ENCODE measurements at regions not wholly inside any gene's neighbourhood (a gene's known extent, or its start where the extent isn't known, plus 50 kb on each side); places are given as distances from the start of the nearest gene placed in this dataset.

DNA sequence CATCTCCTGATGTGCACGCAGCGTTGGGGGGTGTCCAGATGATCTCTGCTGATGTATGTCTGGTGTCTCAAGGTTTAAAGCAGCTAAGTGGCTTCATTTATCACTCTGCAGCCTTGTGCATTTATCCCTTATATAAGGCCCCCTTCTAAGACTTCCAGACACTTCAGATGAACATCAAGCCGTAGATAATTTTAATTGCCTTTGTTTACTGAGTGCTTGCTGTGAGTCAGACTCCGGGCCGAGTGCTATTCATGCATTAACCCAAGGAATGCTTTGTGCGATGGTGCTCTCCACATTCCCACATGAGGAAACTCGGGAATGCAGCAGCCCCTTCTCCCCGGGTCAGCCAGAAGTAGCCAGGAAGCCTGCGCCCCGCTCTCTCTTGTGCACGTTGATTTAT lies 328.6 kb upstream of the COBL start:
- H3K9me3 Mint-ChIP-seq = peaks cover 6% of the 10 kb centered on the region
- ATAC-seq (no peak), DNase-seq (no peak)
- no peaks in the 10 kb centered on the region for H3K36me3 Mint-ChIP-seq (ENCODE audit: insufficient read depth)
- no peaks in the 10 kb centered on the region for H3K27me3 Mint-ChIP-seq (ENCODE audit: low read depth)
- no peak overlapping the region for H3K4me3 Mint-ChIP-seq
- H3K4me1 Mint-ChIP-seq (ENCODE audit: low read depth) = no peaks in the 10 kb centered on the region

DNA sequence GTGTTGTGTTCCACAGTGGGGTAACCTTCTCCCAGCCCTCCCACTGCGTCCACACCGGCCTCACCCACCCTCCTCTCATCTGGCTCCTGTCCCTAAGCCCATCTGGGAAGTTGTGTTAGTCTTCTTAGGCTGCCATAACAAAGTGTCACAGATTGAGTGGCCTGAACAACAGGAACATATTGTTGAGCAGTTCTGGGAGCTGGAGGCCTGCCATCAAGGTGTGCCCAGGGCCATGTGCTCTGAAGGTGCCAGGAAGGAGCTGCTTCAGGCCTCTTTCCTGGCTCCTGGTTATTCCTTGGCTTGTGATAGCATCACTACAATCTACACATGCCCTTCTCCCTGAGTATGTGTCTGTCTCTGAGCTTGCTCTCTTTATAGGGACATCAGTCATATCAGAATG lies 327.6 kb upstream of the COBL start:
- H3K36me3 Mint-ChIP-seq (ENCODE audit: insufficient read depth) = no peaks in the 10 kb centered on the region
- H3K27me3 Mint-ChIP-seq (ENCODE audit: low read depth) = no peaks in the 10 kb centered on the region
- no peaks in the 10 kb centered on the region for H3K4me1 Mint-ChIP-seq (ENCODE audit: low read depth)
- DNase-seq (no peak), ATAC-seq (no peak)
- no peak overlapping the region for H3K4me3 Mint-ChIP-seq
- peaks cover 6% of the 10 kb centered on the region for H3K9me3 Mint-ChIP-seq

GRCh38 chr7:51640841-51641240 lies 324.2 kb upstream of the COBL start:
- Mint-ChIP-seq H3K4me3 (no peak overlapping the region), H3K9me3 (no peaks in the 10 kb centered on the region), H3K27me3 (ENCODE audit: low read depth) (no peaks in the 10 kb centered on the region), H3K4me1 (ENCODE audit: low read depth) (no peaks in the 10 kb centered on the region), H3K36me3 (ENCODE audit: insufficient read depth) (no peaks in the 10 kb centered on the region)
- DNase-seq = no peak
- ATAC-seq = no peak

DNA sequence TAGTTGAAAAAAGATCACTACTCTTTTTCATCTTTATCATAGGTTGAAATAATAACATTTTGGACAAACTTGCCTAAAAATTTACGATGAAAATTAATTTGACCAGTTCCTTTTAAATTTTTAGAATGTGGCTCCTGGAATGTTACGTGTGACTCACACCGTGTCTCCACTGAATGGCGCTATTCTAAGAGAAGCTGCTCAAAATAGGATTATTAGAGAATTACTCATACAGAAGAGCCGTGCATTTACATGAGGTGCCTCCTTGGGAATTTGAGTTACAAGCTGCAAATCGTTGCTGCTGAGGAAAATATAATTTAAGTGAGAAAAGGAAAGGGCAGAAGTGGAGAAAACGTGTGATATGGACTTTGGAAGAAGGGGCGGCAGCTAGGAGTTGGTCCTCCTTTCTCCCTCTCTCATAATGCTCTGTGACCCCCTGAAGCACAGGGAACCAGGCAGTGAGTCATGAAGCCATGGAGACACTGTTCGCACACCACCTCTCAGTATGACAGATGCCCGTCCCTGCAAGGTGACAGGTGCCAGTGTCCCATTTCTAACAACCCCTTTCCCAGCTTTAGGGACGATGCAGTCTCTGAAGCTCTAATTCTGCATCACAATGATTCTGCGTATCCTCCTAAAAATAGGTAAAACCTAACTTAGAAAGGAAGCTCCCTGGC lies 323.2 kb upstream of the COBL start:
- ATAC-seq = no peak
- no peaks in the 10 kb centered on the region for H3K4me1 Mint-ChIP-seq (ENCODE audit: low read depth)
- no peaks in the 10 kb centered on the region for H3K9me3 Mint-ChIP-seq
- no peaks in the 10 kb centered on the region for H3K36me3 Mint-ChIP-seq (ENCODE audit: insufficient read depth)
- no peaks in the 10 kb centered on the region for H3K27me3 Mint-ChIP-seq (ENCODE audit: low read depth)
- no peak for DNase-seq
- H3K4me3 Mint-ChIP-seq = no peak overlapping the region

GRCh38 chr7:51636503-51636902 lies 319.9 kb upstream of the COBL start:
- Mint-ChIP-seq H3K4me1 (ENCODE audit: low read depth) (no peaks in the 10 kb centered on the region), H3K36me3 (ENCODE audit: insufficient read depth) (no peaks in the 10 kb centered on the region), H3K4me3 (no peak overlapping the region), H3K9me3 (no peaks in the 10 kb centered on the region), H3K27me3 (ENCODE audit: low read depth) (no peaks in the 10 kb centered on the region)
- ATAC-seq = no peak
- no peak for DNase-seq

- Mint-ChIP-seq H3K36me3 (ENCODE audit: insufficient read depth) (no peaks in the 10 kb centered on the region), H3K9me3 (no peaks in the 10 kb centered on the region), H3K27me3 (ENCODE audit: low read depth) (no peaks in the 10 kb centered on the region), H3K4me3 (no peak overlapping the region), H3K4me1 (ENCODE audit: low read depth) (no peaks in the 10 kb centered on the region)
- DNase-seq (no peak), ATAC-seq (no peak)
Measured at GRCh38 chr7:51635775-51636174, 319.2 kb upstream of the COBL start.

- Mint-ChIP-seq H3K27me3 (ENCODE audit: low read depth) (no peaks in the 10 kb centered on the region), H3K4me3 (no peak overlapping the region), H3K36me3 (ENCODE audit: insufficient read depth) (no peaks in the 10 kb centered on the region), H3K4me1 (ENCODE audit: low read depth) (no peaks in the 10 kb centered on the region), H3K9me3 (no peaks in the 10 kb centered on the region)
- ATAC-seq (no peak), DNase-seq (no peak)
Measured at GRCh38 chr7:51634538-51634937, 317.9 kb upstream of the COBL start.

DNA sequence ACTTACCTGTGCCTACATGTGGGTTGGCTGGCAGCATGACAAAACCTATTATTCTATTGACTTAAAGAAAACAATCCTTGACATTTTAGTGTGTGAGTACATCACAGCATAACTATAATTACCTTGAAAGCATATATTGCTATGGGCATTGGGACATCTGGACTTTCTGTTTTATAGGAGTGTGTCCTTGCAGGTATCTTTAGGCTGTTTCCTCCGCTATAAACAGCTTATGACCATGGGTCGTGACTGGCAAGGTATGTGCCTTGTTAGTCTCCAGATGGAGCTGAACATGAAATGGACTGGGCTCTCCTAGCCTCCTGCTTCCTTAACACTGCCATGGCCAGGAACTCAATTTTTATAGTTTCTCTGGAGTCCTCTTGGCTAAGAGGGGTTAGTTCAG lies 317.4 kb upstream of the COBL start:
- H3K36me3 Mint-ChIP-seq (ENCODE audit: insufficient read depth) = no peaks in the 10 kb centered on the region
- H3K27me3 Mint-ChIP-seq (ENCODE audit: low read depth) = no peaks in the 10 kb centered on the region
- no peak for DNase-seq
- no peak overlapping the region for H3K4me3 Mint-ChIP-seq
- no peak for ATAC-seq
- H3K9me3 Mint-ChIP-seq = no peaks in the 10 kb centered on the region
- H3K4me1 Mint-ChIP-seq (ENCODE audit: low read depth) = no peaks in the 10 kb centered on the region

GRCh38 chr7:51633596-51633995 lies 317.0 kb upstream of the COBL start:
- Mint-ChIP-seq H3K9me3 (no peaks in the 10 kb centered on the region), H3K36me3 (ENCODE audit: insufficient read depth) (no peaks in the 10 kb centered on the region), H3K4me3 (no peak overlapping the region), H3K4me1 (ENCODE audit: low read depth) (no peaks in the 10 kb centered on the region), H3K27me3 (ENCODE audit: low read depth) (no peaks in the 10 kb centered on the region)
- no peak for DNase-seq
- ATAC-seq = no peak

- Mint-ChIP-seq H3K4me1 (ENCODE audit: low read depth) (no peaks in the 10 kb centered on the region), H3K36me3 (ENCODE audit: insufficient read depth) (no peaks in the 10 kb centered on the region), H3K9me3 (no peaks in the 10 kb centered on the region), H3K27me3 (ENCODE audit: low read depth) (no peaks in the 10 kb centered on the region), H3K4me3 (no peak overlapping the region)
- no peak for DNase-seq
- no peak for ATAC-seq
Measured at GRCh38 chr7:51633006-51633405, 316.4 kb upstream of the COBL start.

DNA sequence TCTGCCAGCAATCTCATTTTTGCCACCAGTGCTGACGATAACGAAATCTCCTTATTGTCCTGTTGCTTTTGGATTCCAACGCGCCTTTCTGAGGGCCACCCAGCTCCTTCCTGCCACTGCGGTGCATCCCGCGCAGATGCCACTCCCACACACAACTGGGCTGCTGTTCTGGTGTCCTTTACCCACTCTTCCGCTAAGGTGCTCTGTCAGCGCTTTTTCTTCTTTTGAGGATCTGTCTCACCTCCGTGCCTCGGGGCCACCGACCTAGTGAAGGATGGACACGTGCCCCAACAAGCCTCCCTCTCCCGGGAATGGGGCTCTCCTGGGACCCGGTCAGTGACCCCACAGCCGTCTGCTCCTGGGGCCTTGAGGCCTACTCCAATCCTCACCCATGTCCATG lies 314.3 kb upstream of the COBL start:
- no peaks in the 10 kb centered on the region for H3K27me3 Mint-ChIP-seq (ENCODE audit: low read depth)
- ATAC-seq (no peak), DNase-seq (no peak)
- no peak overlapping the region for H3K4me3 Mint-ChIP-seq
- no peaks in the 10 kb centered on the region for H3K36me3 Mint-ChIP-seq (ENCODE audit: insufficient read depth)
- no peaks in the 10 kb centered on the region for H3K4me1 Mint-ChIP-seq (ENCODE audit: low read depth)
- H3K9me3 Mint-ChIP-seq = no peaks in the 10 kb centered on the region

- Mint-ChIP-seq H3K9me3 (no peaks in the 10 kb centered on the region), H3K36me3 (ENCODE audit: insufficient read depth) (no peaks in the 10 kb centered on the region), H3K4me3 (no peak overlapping the region), H3K4me1 (ENCODE audit: low read depth) (no peaks in the 10 kb centered on the region), H3K27me3 (ENCODE audit: low read depth) (no peaks in the 10 kb centered on the region)
- no peak for DNase-seq
- no peak for ATAC-seq
Measured at GRCh38 chr7:51629206-51629605, 312.6 kb upstream of the COBL start.

GRCh38 chr7:51621956-51622355 lies 305.3 kb upstream of the COBL start:
- ATAC-seq = no peak
- Mint-ChIP-seq H3K4me3 (no peak overlapping the region), H3K9me3 (peaks cover 13% of the 10 kb centered on the region), H3K4me1 (ENCODE audit: low read depth) (no peaks in the 10 kb centered on the region), H3K36me3 (ENCODE audit: insufficient read depth) (no peaks in the 10 kb centered on the region), H3K27me3 (ENCODE audit: low read depth) (peaks cover 2% of the 10 kb centered on the region)
- DNase-seq = no peak

DNA sequence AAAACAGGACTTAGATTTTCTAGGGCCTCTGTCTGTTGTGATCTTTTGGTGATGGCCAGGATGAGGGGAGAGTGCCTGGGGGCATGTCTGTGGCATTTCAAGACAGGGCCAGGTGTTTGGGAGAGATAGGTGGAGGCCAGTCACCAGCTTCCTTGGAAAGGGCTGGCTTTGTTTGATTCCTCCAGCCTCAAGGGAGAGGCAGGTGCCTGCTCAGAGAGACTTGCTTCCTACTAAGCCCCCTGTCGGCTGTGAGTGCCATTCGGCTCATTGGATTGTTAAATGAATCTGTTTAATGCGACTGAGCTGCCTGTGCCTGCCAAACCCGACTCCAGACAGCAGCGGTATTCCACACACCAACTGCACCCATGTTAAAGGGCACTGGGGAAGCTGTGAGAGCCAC lies 304.1 kb upstream of the COBL start:
- Mint-ChIP-seq H3K27me3 (ENCODE audit: low read depth) (peaks cover 2% of the 10 kb centered on the region), H3K4me3 (no peak overlapping the region), H3K36me3 (ENCODE audit: insufficient read depth) (no peaks in the 10 kb centered on the region), H3K4me1 (ENCODE audit: low read depth) (no peaks in the 10 kb centered on the region), H3K9me3 (peaks cover 16% of the 10 kb centered on the region)
- ATAC-seq (no peak), DNase-seq (no peak)

- no peaks in the 10 kb centered on the region for H3K36me3 Mint-ChIP-seq (ENCODE audit: insufficient read depth)
- no peaks in the 10 kb centered on the region for H3K4me1 Mint-ChIP-seq (ENCODE audit: low read depth)
- no peak overlapping the region for H3K4me3 Mint-ChIP-seq
- ATAC-seq (no peak), DNase-seq (no peak)
- H3K9me3 Mint-ChIP-seq = peaks cover 16% of the 10 kb centered on the region
- peaks cover 2% of the 10 kb centered on the region for H3K27me3 Mint-ChIP-seq (ENCODE audit: low read depth)
Measured at GRCh38 chr7:51619880-51620279, 303.3 kb upstream of the COBL start.

DNA sequence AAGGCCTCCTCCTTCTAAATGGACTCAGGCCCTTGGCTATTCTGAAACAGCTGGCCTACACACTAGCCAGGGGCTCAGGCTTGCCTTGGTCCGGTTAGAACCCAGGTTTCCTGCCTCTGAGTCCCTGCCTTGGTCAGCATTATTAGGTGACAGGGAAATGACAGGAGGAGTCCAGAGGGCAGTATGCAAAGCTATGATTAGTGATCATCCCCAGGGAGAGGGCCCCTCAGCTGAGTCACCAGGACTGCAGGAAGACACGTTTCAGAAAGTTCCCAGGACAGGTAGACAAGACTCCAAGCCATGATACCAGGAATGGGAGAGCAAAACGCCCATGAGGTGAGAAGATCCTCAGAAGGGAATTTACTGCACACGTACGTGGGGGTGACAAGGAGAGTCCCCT lies 301.1 kb upstream of the COBL start:
- no peak for ATAC-seq
- no peak for DNase-seq
- Mint-ChIP-seq H3K4me1 (ENCODE audit: low read depth) (no peaks in the 10 kb centered on the region), H3K4me3 (no peak overlapping the region), H3K36me3 (ENCODE audit: insufficient read depth) (no peaks in the 10 kb centered on the region), H3K27me3 (ENCODE audit: low read depth) (peaks cover 2% of the 10 kb centered on the region), H3K9me3 (peaks cover 10% of the 10 kb centered on the region)

All from activated T-cell treated with anti-CD3 and anti-CD28 coated beads, Interleukin-2, amount 50 U/mL, for 4 hours (primary cell).